ENCODE measurements at regions not wholly inside any gene's neighbourhood (a gene's known extent, or its start where the extent isn't known, plus 50 kb on each side); places are given as distances from the start of the nearest gene placed in this dataset.

- no peaks in the 10 kb centered on the region for H3K9me3 ChIP-seq (ENCODE audit: control insufficient read depth, low read depth, low read length)
- dilution Hi-C loops (cut with MboI; ENCODE audit: extremely low pct_ligation_motif_present, low sequenced_read_pairs) = no loop called here
- no peaks in the 10 kb centered on the region for H3K9me1 ChIP-seq (ENCODE audit: control insufficient read depth, extremely low read depth, insufficient read depth, low read length)
- no peaks in the 10 kb centered on the region for H3K36me3 ChIP-seq (ENCODE audit: control insufficient read depth in 2 of 2, extremely low read depth in 1 of 2, insufficient read depth in 2 of 2, low read length in 2 of 2)
- H3K9ac ChIP-seq (ENCODE audit: control insufficient read depth, extremely low read depth, insufficient read depth, low read length) = no peak overlapping the region
- no peak overlapping the region for H3K4me2 ChIP-seq (ENCODE audit: control insufficient read depth, extremely low read depth, insufficient read depth, low read depth, low read length)
- FAIRE-seq (no peak), DNase-seq (ENCODE audit: low read depth, low spot score) (no peak)
- H3K4me3 ChIP-seq (ENCODE audit: control insufficient read depth in 2 of 3, extremely low read depth in 1 of 3, insufficient read depth in 2 of 3, low read depth in 1 of 3, low read length in 3 of 3) = no peak overlapping the region
- no peak overlapping the region for H3K27ac ChIP-seq (ENCODE audit: control insufficient read depth, insufficient read depth, low read length)
- no peaks in the 10 kb centered on the region for H3K4me1 ChIP-seq (ENCODE audit: control insufficient read depth, extremely low read depth, insufficient read depth, low read length)
- no peak for TF ChIP-seq EZH2 (IDR thresholded peaks at IDR 0.05; ENCODE audit: low read length)
- no peak overlapping the region for H2AFZ ChIP-seq (ENCODE audit: control insufficient read depth, low read length)
- H3K27me3 ChIP-seq (ENCODE audit: control insufficient read depth, extremely low read depth, insufficient read depth, low read length) = no peaks in the 10 kb centered on the region
- no peaks in the 10 kb centered on the region for H3K79me2 ChIP-seq (ENCODE audit: control insufficient read depth, insufficient read depth, low read length)
- no peaks in the 10 kb centered on the region for H4K20me1 ChIP-seq (ENCODE audit: control insufficient read depth, extremely low read depth, insufficient read depth, low read length)
Observed at GRCh38 chr18:72201032-72201431, 343.1 kb downstream of the CBLN2 start.

- Histone ChIP-seq H3K4me2 (ENCODE audit: control insufficient read depth, extremely low read depth, insufficient read depth, low read depth, low read length) (no peak overlapping the region), H3K4me1 (ENCODE audit: control insufficient read depth, extremely low read depth, insufficient read depth, low read length) (no peaks in the 10 kb centered on the region), H3K27me3 (ENCODE audit: control insufficient read depth, extremely low read depth, insufficient read depth, low read length) (no peaks in the 10 kb centered on the region), H3K9me1 (ENCODE audit: control insufficient read depth, extremely low read depth, insufficient read depth, low read length) (no peaks in the 10 kb centered on the region), H3K79me2 (ENCODE audit: control insufficient read depth, insufficient read depth, low read length) (no peaks in the 10 kb centered on the region), H3K9me3 (ENCODE audit: control insufficient read depth, low read depth, low read length) (no peaks in the 10 kb centered on the region), H3K4me3 (ENCODE audit: control insufficient read depth in 2 of 3, extremely low read depth in 1 of 3, insufficient read depth in 2 of 3, low read depth in 1 of 3, low read length in 3 of 3) (no peak overlapping the region), H3K36me3 (ENCODE audit: control insufficient read depth in 2 of 2, extremely low read depth in 1 of 2, insufficient read depth in 2 of 2, low read length in 2 of 2) (no peaks in the 10 kb centered on the region), H2AFZ (ENCODE audit: control insufficient read depth, low read length) (no peak overlapping the region), H3K9ac (ENCODE audit: control insufficient read depth, extremely low read depth, insufficient read depth, low read length) (no peak overlapping the region), H3K27ac (ENCODE audit: control insufficient read depth, insufficient read depth, low read length) (no peak overlapping the region), H4K20me1 (ENCODE audit: control insufficient read depth, extremely low read depth, insufficient read depth, low read length) (no peaks in the 10 kb centered on the region)
- dilution Hi-C loops (cut with MboI; ENCODE audit: extremely low pct_ligation_motif_present, low sequenced_read_pairs) = no loop called here
- DNase-seq (ENCODE audit: low read depth, low spot score) (no peak), FAIRE-seq (no peak)
- no peak for TF ChIP-seq EZH2 (IDR thresholded peaks at IDR 0.05; ENCODE audit: low read length)
- TF ChIP-seq CTCF (optimal IDR thresholded peaks at IDR 0.05 in 1 of 3, IDR thresholded peaks at IDR 0.05 in 1 of 3, conservative IDR thresholded peaks at IDR 0.05 in 1 of 3; ENCODE audit: extremely low read depth in 1 of 3, insufficient read depth in 2 of 3, low read length in 3 of 3) = no peak
Observed at GRCh38 chr18:72197591-72197990, 346.6 kb downstream of the CBLN2 start.

GRCh38 chr18:72194072-72194471, 350.1 kb downstream of the CBLN2 start:
- H3K27me3 ChIP-seq (ENCODE audit: control insufficient read depth, extremely low read depth, insufficient read depth, low read length) = no peaks in the 10 kb centered on the region
- H3K4me2 ChIP-seq (ENCODE audit: control insufficient read depth, extremely low read depth, insufficient read depth, low read depth, low read length) = no peak overlapping the region
- no peaks in the 10 kb centered on the region for H3K36me3 ChIP-seq (ENCODE audit: control insufficient read depth in 2 of 2, extremely low read depth in 1 of 2, insufficient read depth in 2 of 2, low read length in 2 of 2)
- H4K20me1 ChIP-seq (ENCODE audit: control insufficient read depth, extremely low read depth, insufficient read depth, low read length) = no peaks in the 10 kb centered on the region
- TF ChIP-seq CTCF (optimal IDR thresholded peaks at IDR 0.05 in 1 of 3, IDR thresholded peaks at IDR 0.05 in 1 of 3, conservative IDR thresholded peaks at IDR 0.05 in 1 of 3; ENCODE audit: extremely low read depth in 1 of 3, insufficient read depth in 2 of 3, low read length in 3 of 3) (no peak), EZH2 (IDR thresholded peaks at IDR 0.05; ENCODE audit: low read length) (no peak)
- DNase-seq (ENCODE audit: low read depth, low spot score) (no peak), FAIRE-seq (no peak)
- no peak overlapping the region for H3K27ac ChIP-seq (ENCODE audit: control insufficient read depth, insufficient read depth, low read length)
- H3K9ac ChIP-seq (ENCODE audit: control insufficient read depth, extremely low read depth, insufficient read depth, low read length) = no peak overlapping the region
- no peak overlapping the region for H2AFZ ChIP-seq (ENCODE audit: control insufficient read depth, low read length)
- no peaks in the 10 kb centered on the region for H3K79me2 ChIP-seq (ENCODE audit: control insufficient read depth, insufficient read depth, low read length)
- dilution Hi-C loops (cut with MboI; ENCODE audit: extremely low pct_ligation_motif_present, low sequenced_read_pairs) = no loop called here
- H3K4me3 ChIP-seq (ENCODE audit: control insufficient read depth in 2 of 3, extremely low read depth in 1 of 3, insufficient read depth in 2 of 3, low read depth in 1 of 3, low read length in 3 of 3) = no peak overlapping the region
- H3K4me1 ChIP-seq (ENCODE audit: control insufficient read depth, extremely low read depth, insufficient read depth, low read length) = no peaks in the 10 kb centered on the region
- H3K9me1 ChIP-seq (ENCODE audit: control insufficient read depth, extremely low read depth, insufficient read depth, low read length) = no peaks in the 10 kb centered on the region
- H3K9me3 ChIP-seq (ENCODE audit: control insufficient read depth, low read depth, low read length) = no peaks in the 10 kb centered on the region
